ENCODE measurements at regions not wholly inside any gene's neighbourhood (a gene's known extent, or its start where the extent isn't known, plus 50 kb on each side); places are given as distances from the start of the nearest gene placed in this dataset.

DNA sequence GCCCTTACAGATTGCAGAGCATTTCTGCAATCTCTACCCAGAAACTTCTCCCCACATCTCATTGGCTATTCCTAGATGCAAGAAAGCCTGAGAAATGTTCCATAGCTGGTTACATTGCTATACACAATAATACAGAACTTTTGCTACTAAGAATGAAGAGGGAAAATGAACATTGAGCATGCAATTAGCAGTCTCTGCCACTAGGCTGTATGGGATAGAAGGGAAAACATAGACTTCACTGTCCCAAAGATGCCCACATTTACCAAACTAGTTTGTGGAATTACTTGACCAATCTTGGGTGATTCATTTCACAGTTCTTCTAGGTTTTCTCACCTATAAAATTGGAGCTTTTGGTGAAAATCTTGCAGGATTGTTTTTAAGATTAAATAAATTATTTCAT lies 265.7 kb upstream of the NT5C1B start:
- dilution Hi-C loops (cut with MboI; ENCODE audit: extremely low pct_ligation_motif_present, low sequenced_read_pairs), result no loop called here
- Histone ChIP-seq H4K20me1 (ENCODE audit: control insufficient read depth, extremely low read depth, insufficient read depth, low read length) (no peaks in the 10 kb centered on the region), H3K27me3 (ENCODE audit: control insufficient read depth, extremely low read depth, insufficient read depth, low read length) (no peaks in the 10 kb centered on the region), H3K9me3 (ENCODE audit: control insufficient read depth, low read depth, low read length) (no peaks in the 10 kb centered on the region), H3K4me2 (ENCODE audit: control insufficient read depth, extremely low read depth, insufficient read depth, low read depth, low read length) (no peak overlapping the region), H3K27ac (ENCODE audit: control insufficient read depth, insufficient read depth, low read length) (no peak overlapping the region), H3K4me1 (ENCODE audit: control insufficient read depth, extremely low read depth, insufficient read depth, low read length) (no peaks in the 10 kb centered on the region), H3K9ac (ENCODE audit: control insufficient read depth, extremely low read depth, insufficient read depth, low read length) (no peak overlapping the region), H3K79me2 (ENCODE audit: control insufficient read depth, insufficient read depth, low read length) (no peaks in the 10 kb centered on the region), H3K36me3 (ENCODE audit: control insufficient read depth in 2 of 2, extremely low read depth in 1 of 2, insufficient read depth in 2 of 2, low read length in 2 of 2) (no peaks in the 10 kb centered on the region), H3K4me3 (ENCODE audit: control insufficient read depth in 2 of 3, extremely low read depth in 1 of 3, insufficient read depth in 2 of 3, low read depth in 1 of 3, low read length in 3 of 3) (no peak overlapping the region), H2AFZ (ENCODE audit: control insufficient read depth, low read length) (no peak overlapping the region), H3K9me1 (ENCODE audit: control insufficient read depth, extremely low read depth, insufficient read depth, low read length) (no peaks in the 10 kb centered on the region)
- FAIRE-seq (peak; percentile 39), DNase-seq (ENCODE audit: low read depth, low spot score) (no peak)
- TF ChIP-seq EZH2 (IDR thresholded peaks at IDR 0.05; ENCODE audit: low read length), result no peak
- TF ChIP-seq, protein P1, sequence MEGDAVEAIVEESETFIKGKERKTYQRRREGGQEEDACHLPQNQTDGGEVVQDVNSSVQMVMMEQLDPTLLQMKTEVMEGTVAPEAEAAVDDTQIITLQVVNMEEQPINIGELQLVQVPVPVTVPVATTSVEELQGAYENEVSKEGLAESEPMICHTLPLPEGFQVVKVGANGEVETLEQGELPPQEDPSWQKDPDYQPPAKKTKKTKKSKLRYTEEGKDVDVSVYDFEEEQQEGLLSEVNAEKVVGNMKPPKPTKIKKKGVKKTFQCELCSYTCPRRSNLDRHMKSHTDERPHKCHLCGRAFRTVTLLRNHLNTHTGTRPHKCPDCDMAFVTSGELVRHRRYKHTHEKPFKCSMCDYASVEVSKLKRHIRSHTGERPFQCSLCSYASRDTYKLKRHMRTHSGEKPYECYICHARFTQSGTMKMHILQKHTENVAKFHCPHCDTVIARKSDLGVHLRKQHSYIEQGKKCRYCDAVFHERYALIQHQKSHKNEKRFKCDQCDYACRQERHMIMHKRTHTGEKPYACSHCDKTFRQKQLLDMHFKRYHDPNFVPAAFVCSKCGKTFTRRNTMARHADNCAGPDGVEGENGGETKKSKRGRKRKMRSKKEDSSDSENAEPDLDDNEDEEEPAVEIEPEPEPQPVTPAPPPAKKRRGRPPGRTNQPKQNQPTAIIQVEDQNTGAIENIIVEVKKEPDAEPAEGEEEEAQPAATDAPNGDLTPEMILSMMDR (optimal IDR thresholded peaks at IDR 0.05 in 1 of 3, IDR thresholded peaks at IDR 0.05 in 1 of 3, conservative IDR thresholded peaks at IDR 0.05 in 1 of 3; ENCODE audit: extremely low read depth in 1 of 3, insufficient read depth in 2 of 3, low read length in 3 of 3), result peak in 2 of 3 experiments; percentile 58

DNA sequence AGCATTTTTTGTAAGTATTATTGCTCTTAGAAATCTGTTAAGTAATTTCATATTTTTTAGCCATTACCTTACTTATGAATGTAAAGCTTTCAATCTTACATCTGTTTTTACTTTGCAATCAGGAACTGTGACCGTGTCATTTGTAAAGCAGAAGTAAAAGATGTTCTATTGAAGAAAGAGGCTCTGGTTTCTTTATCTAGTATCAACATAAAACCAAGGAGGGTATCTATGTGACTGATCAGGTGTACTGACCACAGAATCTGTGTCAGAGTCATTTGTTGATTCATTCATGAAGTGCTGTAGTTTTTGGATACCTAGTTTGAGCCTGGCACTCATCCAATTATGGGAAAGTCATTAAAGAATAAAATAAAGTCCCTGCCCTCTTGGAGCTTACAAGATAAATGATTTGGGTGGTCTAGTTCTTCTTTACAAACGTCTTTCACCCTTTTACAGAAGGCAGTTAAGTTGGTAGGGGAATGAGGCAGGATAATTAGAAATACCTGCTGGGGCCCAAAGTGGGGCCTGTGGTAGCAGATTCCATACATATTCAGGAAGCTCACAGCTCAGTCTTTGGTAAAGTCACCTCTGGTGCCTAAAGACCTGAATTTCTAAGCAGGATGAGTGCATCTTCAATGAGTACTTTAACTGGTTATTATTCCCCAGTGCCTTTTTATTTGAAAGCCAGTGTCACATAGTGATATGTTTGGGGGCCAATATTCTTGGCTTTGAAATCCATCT lies 260.6 kb upstream of the NT5C1B start:
- FAIRE-seq, result no peak
- H3K79me2 ChIP-seq (ENCODE audit: control insufficient read depth, insufficient read depth, low read length), result no peaks in the 10 kb centered on the region
- no peak overlapping the region for H2AFZ ChIP-seq (ENCODE audit: control insufficient read depth, low read length)
- dilution Hi-C loops (cut with MboI; ENCODE audit: extremely low pct_ligation_motif_present, low sequenced_read_pairs), result no loop called here
- H3K4me2 ChIP-seq (ENCODE audit: control insufficient read depth, extremely low read depth, insufficient read depth, low read depth, low read length), result no peak overlapping the region
- H3K9me3 ChIP-seq (ENCODE audit: control insufficient read depth, low read depth, low read length), result no peaks in the 10 kb centered on the region
- no peaks in the 10 kb centered on the region for H3K27me3 ChIP-seq (ENCODE audit: control insufficient read depth, extremely low read depth, insufficient read depth, low read length)
- H3K9me1 ChIP-seq (ENCODE audit: control insufficient read depth, extremely low read depth, insufficient read depth, low read length), result no peaks in the 10 kb centered on the region
- H3K9ac ChIP-seq (ENCODE audit: control insufficient read depth, extremely low read depth, insufficient read depth, low read length), result no peak overlapping the region
- no peaks in the 10 kb centered on the region for H3K4me1 ChIP-seq (ENCODE audit: control insufficient read depth, extremely low read depth, insufficient read depth, low read length)
- H3K4me3 ChIP-seq (ENCODE audit: control insufficient read depth in 2 of 3, extremely low read depth in 1 of 3, insufficient read depth in 2 of 3, low read depth in 1 of 3, low read length in 3 of 3), result no peak overlapping the region
- no peak overlapping the region for H3K27ac ChIP-seq (ENCODE audit: control insufficient read depth, insufficient read depth, low read length)
- no peaks in the 10 kb centered on the region for H3K36me3 ChIP-seq (ENCODE audit: control insufficient read depth in 2 of 2, extremely low read depth in 1 of 2, insufficient read depth in 2 of 2, low read length in 2 of 2)
- TF ChIP-seq EZH2 (IDR thresholded peaks at IDR 0.05; ENCODE audit: low read length), result no peak
- no peaks in the 10 kb centered on the region for H4K20me1 ChIP-seq (ENCODE audit: control insufficient read depth, extremely low read depth, insufficient read depth, low read length)
- no peak for DNase-seq (ENCODE audit: low read depth, low spot score)

DNA sequence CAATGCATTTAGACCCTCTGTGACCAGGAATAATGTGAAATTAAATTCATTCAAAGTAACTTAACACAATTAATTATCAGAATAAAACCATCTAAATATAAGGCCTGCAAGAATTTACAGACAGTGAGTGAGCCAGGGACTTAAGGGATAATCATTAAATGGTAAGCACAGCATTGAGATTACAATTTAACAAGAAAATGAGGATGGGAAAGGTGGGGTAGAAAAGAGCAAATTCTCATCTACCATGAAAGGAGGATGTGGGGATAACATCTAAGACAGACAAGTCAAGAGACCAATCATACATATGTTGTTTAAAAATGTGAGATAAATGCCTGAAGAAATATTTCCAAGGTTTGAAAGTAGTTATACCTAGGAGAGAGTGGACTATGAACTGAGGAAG lies 259.3 kb upstream of the NT5C1B start:
- Histone ChIP-seq H2AFZ (ENCODE audit: control insufficient read depth, low read length) (no peak overlapping the region), H3K79me2 (ENCODE audit: control insufficient read depth, insufficient read depth, low read length) (no peaks in the 10 kb centered on the region), H3K9me1 (ENCODE audit: control insufficient read depth, extremely low read depth, insufficient read depth, low read length) (no peaks in the 10 kb centered on the region), H3K9me3 (ENCODE audit: control insufficient read depth, low read depth, low read length) (no peaks in the 10 kb centered on the region), H3K9ac (ENCODE audit: control insufficient read depth, extremely low read depth, insufficient read depth, low read length) (no peak overlapping the region), H3K27ac (ENCODE audit: control insufficient read depth, insufficient read depth, low read length) (no peak overlapping the region), H4K20me1 (ENCODE audit: control insufficient read depth, extremely low read depth, insufficient read depth, low read length) (no peaks in the 10 kb centered on the region), H3K27me3 (ENCODE audit: control insufficient read depth, extremely low read depth, insufficient read depth, low read length) (no peaks in the 10 kb centered on the region), H3K4me3 (ENCODE audit: control insufficient read depth in 2 of 3, extremely low read depth in 1 of 3, insufficient read depth in 2 of 3, low read depth in 1 of 3, low read length in 3 of 3) (no peak overlapping the region), H3K4me1 (ENCODE audit: control insufficient read depth, extremely low read depth, insufficient read depth, low read length) (no peaks in the 10 kb centered on the region), H3K36me3 (ENCODE audit: control insufficient read depth in 2 of 2, extremely low read depth in 1 of 2, insufficient read depth in 2 of 2, low read length in 2 of 2) (no peaks in the 10 kb centered on the region), H3K4me2 (ENCODE audit: control insufficient read depth, extremely low read depth, insufficient read depth, low read depth, low read length) (no peak overlapping the region)
- DNase-seq (ENCODE audit: low read depth, low spot score), result no peak
- dilution Hi-C loops (cut with MboI; ENCODE audit: extremely low pct_ligation_motif_present, low sequenced_read_pairs), result no loop called here
- TF ChIP-seq EZH2 (IDR thresholded peaks at IDR 0.05; ENCODE audit: low read length), result no peak
- TF ChIP-seq, protein P1 (optimal IDR thresholded peaks at IDR 0.05 in 1 of 3, IDR thresholded peaks at IDR 0.05 in 1 of 3, conservative IDR thresholded peaks at IDR 0.05 in 1 of 3; ENCODE audit: extremely low read depth in 1 of 3, insufficient read depth in 2 of 3, low read length in 3 of 3), result no peak
- no peak for FAIRE-seq

Measured in keratinocyte (primary cell).